ENCODE measurements at regions not wholly inside any gene's neighbourhood (a gene's known extent, or its start where the extent isn't known, plus 50 kb on each side); places are given as distances from the start of the nearest gene placed in this dataset.

GRCh38 chr3:124674336-124674735 is 55.9 kb upstream of the UMPS start:
- Histone ChIP-seq H3K9me3 (ENCODE audit: control insufficient read depth, insufficient read depth, low read depth, low read length) (no peaks in the 10 kb centered on the region), H3K4me1 (ENCODE audit: control insufficient read depth, insufficient read depth, low read length) (no peaks in the 10 kb centered on the region), H3K27ac (ENCODE audit: low read length) (no peak overlapping the region), H3K36me3 (ENCODE audit: control insufficient read depth, insufficient read depth, low read length) (no peaks in the 10 kb centered on the region), H3K4me3 (ENCODE audit: low read depth in 2 of 2, low read length in 2 of 2) (no peak overlapping the region), H3K27me3 (ENCODE audit: control insufficient read depth, insufficient read depth, low read length) (peaks cover 8% of the 10 kb centered on the region; the same call in 1 of the 2 replicates)
- ATAC-seq = no peak
- CTCF ChIA-PET = no interaction called here
- POLR2A ChIA-PET = no interaction called here
- no peak for DNase-seq (ENCODE audit: low read depth, low spot score)
- in situ Hi-C loops (cut with HindIII; ENCODE audit: low pct_unique_long_range_greater_than_20kb, low sequenced_read_pairs) = no loop called here
- intact Hi-C loops (cut with micrococcal nuclease; ENCODE audit: unreplicated experiment) = no loop called here
- no peak for TF ChIP-seq SIN3A (IDR thresholded peaks at IDR 0.05; ENCODE audit: borderline replicate concordance, insufficient read depth, low read depth, low read length)
- no TSS peak for BruUV-seq (replicated peaks)

DNA sequence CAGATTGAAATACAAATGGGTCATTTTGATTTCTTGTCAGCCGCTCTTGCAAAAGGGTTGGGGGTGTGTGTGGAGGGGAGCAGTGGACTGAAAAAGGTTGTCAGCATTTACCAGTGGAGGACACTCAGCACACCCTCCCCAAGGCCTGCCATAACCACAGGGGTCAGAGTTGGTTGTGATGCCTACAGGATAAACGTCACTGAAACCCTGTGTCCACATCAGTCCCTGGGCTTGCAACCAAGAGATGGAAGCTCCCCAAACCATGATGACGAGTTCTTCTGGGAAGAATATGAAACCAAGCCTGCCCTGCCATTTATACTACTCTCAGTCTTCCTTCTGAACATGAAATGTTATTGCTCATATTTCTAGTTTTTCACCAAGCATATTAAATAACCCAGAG is 54.0 kb upstream of the UMPS start:
- H3K27ac ChIP-seq (ENCODE audit: low read length) = no peak overlapping the region
- intact Hi-C loops (cut with micrococcal nuclease; ENCODE audit: unreplicated experiment) (no loop called here), in situ Hi-C loops (cut with HindIII; ENCODE audit: low pct_unique_long_range_greater_than_20kb, low sequenced_read_pairs) (no loop called here)
- no peak for TF ChIP-seq TCF7L2 (IDR thresholded peaks at IDR 0.05; ENCODE audit: low read depth, low read length)
- no peak for TF ChIP-seq CTCF (IDR thresholded peaks at IDR 0.05)
- TF ChIP-seq, protein P1, sequence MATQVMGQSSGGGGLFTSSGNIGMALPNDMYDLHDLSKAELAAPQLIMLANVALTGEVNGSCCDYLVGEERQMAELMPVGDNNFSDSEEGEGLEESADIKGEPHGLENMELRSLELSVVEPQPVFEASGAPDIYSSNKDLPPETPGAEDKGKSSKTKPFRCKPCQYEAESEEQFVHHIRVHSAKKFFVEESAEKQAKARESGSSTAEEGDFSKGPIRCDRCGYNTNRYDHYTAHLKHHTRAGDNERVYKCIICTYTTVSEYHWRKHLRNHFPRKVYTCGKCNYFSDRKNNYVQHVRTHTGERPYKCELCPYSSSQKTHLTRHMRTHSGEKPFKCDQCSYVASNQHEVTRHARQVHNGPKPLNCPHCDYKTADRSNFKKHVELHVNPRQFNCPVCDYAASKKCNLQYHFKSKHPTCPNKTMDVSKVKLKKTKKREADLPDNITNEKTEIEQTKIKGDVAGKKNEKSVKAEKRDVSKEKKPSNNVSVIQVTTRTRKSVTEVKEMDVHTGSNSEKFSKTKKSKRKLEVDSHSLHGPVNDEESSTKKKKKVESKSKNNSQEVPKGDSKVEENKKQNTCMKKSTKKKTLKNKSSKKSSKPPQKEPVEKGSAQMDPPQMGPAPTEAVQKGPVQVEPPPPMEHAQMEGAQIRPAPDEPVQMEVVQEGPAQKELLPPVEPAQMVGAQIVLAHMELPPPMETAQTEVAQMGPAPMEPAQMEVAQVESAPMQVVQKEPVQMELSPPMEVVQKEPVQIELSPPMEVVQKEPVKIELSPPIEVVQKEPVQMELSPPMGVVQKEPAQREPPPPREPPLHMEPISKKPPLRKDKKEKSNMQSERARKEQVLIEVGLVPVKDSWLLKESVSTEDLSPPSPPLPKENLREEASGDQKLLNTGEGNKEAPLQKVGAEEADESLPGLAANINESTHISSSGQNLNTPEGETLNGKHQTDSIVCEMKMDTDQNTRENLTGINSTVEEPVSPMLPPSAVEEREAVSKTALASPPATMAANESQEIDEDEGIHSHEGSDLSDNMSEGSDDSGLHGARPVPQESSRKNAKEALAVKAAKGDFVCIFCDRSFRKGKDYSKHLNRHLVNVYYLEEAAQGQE (IDR thresholded peaks at IDR 0.05; ENCODE audit: insufficient read depth in 1 of 2, low read depth in 2 of 2, low read length in 1 of 2) = no peak
- no peak for TF ChIP-seq SIN3A (IDR thresholded peaks at IDR 0.05; ENCODE audit: borderline replicate concordance, insufficient read depth, low read depth, low read length)
- TF ChIP-seq POLR2AphosphoS5 (IDR thresholded peaks at IDR 0.05; ENCODE audit: low read depth, low read length) = no peak
- ATAC-seq = no peak
- no peaks in the 10 kb centered on the region for H3K9me3 ChIP-seq (ENCODE audit: control insufficient read depth, insufficient read depth, low read depth, low read length)
- no peak for DNase-seq (ENCODE audit: low read depth, low spot score)
- POLR2A ChIA-PET = no interaction called here
- H3K36me3 ChIP-seq (ENCODE audit: control insufficient read depth, insufficient read depth, low read length) = no peaks in the 10 kb centered on the region
- CTCF ChIA-PET = no interaction called here
- H3K27me3 ChIP-seq (ENCODE audit: control insufficient read depth, insufficient read depth, low read length) = peaks cover 7% of the 10 kb centered on the region; the same call in 1 of the 2 replicates
- no peak overlapping the region for H3K4me3 ChIP-seq (ENCODE audit: low read depth in 2 of 2, low read length in 2 of 2)
- H3K4me1 ChIP-seq (ENCODE audit: control insufficient read depth, insufficient read depth, low read length) = no peaks in the 10 kb centered on the region
- BruUV-seq (replicated peaks) = no TSS peak

GRCh38 chr3:124679048-124679638 is 51.1 kb upstream of the UMPS start:
- no peaks in the 10 kb centered on the region for H3K36me3 ChIP-seq (ENCODE audit: control insufficient read depth, insufficient read depth, low read length)
- CTCF ChIA-PET = interaction anchor here (0.7 kb wide), 1 partner anchor 17 kb away, joined by 4 read pairs; no protein-coding TSS in a partner anchor
- TF ChIP-seq SIN3A (IDR thresholded peaks at IDR 0.05; ENCODE audit: borderline replicate concordance, insufficient read depth, low read depth, low read length) (no peak), CTCF (IDR thresholded peaks at IDR 0.05) (no peak), POLR2AphosphoS5 (IDR thresholded peaks at IDR 0.05; ENCODE audit: low read depth, low read length) (no peak), TCF7L2 (IDR thresholded peaks at IDR 0.05; ENCODE audit: low read depth, low read length) (no peak)
- TF ChIP-seq, protein P1 (IDR thresholded peaks at IDR 0.05; ENCODE audit: insufficient read depth in 1 of 2, low read depth in 2 of 2, low read length in 1 of 2) = no peak
- DNase-seq (ENCODE audit: low read depth, low spot score) (no peak), ATAC-seq (no peak)
- no peak overlapping the region for H3K27ac ChIP-seq (ENCODE audit: low read length)
- 0 out of 2 replicates have a peak, but pooled peaks cover 4% of the 10 kb centered on the region for H3K27me3 ChIP-seq (ENCODE audit: control insufficient read depth, insufficient read depth, low read length)
- no peak overlapping the region for H3K4me3 ChIP-seq (ENCODE audit: low read depth in 2 of 2, low read length in 2 of 2)
- POLR2A ChIA-PET = no interaction called here
- BruUV-seq (replicated peaks) = no TSS peak
- no peaks in the 10 kb centered on the region for H3K4me1 ChIP-seq (ENCODE audit: control insufficient read depth, insufficient read depth, low read length)
- in situ Hi-C loops (cut with HindIII; ENCODE audit: low pct_unique_long_range_greater_than_20kb, low sequenced_read_pairs) (no loop called here), intact Hi-C loops (cut with micrococcal nuclease; ENCODE audit: unreplicated experiment) (no loop called here)
- H3K9me3 ChIP-seq (ENCODE audit: control insufficient read depth, insufficient read depth, low read depth, low read length) = no peaks in the 10 kb centered on the region
